ENCODE measurements at regions not wholly inside any gene's neighbourhood (a gene's known extent, or its start where the extent isn't known, plus 50 kb on each side); places are given as distances from the start of the nearest gene placed in this dataset.

DNA sequence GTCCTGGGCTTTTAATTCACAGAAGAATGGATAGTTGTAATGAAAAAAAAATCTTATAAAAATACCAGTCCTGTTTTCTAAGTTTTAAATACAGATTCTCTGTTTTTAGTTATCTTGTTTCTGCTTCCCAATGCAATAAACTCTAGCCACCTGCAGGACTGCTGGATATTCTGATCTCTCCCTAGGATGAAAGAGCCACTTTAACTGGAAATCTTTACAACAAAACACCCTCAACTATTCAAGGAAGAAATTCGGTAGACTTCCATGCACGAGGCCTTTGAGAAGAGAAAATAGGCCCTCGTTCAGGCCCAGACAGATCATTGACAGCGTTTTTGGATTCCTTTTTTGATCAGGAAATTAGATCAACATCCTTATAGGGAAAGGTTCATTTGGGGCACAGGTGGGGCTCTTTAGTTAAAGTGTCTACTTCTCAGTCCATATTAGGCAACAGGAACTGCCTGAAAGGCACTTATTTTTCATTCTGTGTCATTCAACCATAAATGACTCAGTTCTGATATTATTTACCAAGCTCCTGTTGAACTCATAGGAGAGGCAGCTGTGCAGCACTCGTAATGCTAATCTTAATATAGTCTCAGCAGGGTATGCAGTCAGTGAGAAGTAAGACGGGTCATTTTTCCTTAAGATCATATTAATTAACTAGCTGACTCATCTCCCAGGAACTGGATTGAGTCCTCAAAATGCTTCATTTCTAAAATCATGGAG is 71.1 kb upstream of the ERRFI1 start:
- peak overlapping the region; percentile 100 for H3K27ac ChIP-seq (ENCODE audit: poor library complexity, severe bottlenecking)
- ATAC-seq (ENCODE audit: low read depth) (peak; percentile 95), DNase-seq (ENCODE audit: low spot score) (peak; percentile 72)
- no peaks in the 10 kb centered on the region for H3K9me3 ChIP-seq (ENCODE audit: severe bottlenecking)
- peaks cover 38% of the 10 kb centered on the region for H3K4me1 ChIP-seq (ENCODE audit: insufficient read depth, poor library complexity, severe bottlenecking)
- no peak overlapping the region for H3K4me3 ChIP-seq (ENCODE audit: severe bottlenecking)
- H3K27me3 ChIP-seq (ENCODE audit: insufficient read depth, poor library complexity, severe bottlenecking), result no peaks in the 10 kb centered on the region
- no peaks in the 10 kb centered on the region for H3K36me3 ChIP-seq (ENCODE audit: low read depth)
- TF ChIP-seq CTCF (IDR thresholded peaks at IDR 0.05; ENCODE audit: poor library complexity, severe bottlenecking), result no peak

DNA sequence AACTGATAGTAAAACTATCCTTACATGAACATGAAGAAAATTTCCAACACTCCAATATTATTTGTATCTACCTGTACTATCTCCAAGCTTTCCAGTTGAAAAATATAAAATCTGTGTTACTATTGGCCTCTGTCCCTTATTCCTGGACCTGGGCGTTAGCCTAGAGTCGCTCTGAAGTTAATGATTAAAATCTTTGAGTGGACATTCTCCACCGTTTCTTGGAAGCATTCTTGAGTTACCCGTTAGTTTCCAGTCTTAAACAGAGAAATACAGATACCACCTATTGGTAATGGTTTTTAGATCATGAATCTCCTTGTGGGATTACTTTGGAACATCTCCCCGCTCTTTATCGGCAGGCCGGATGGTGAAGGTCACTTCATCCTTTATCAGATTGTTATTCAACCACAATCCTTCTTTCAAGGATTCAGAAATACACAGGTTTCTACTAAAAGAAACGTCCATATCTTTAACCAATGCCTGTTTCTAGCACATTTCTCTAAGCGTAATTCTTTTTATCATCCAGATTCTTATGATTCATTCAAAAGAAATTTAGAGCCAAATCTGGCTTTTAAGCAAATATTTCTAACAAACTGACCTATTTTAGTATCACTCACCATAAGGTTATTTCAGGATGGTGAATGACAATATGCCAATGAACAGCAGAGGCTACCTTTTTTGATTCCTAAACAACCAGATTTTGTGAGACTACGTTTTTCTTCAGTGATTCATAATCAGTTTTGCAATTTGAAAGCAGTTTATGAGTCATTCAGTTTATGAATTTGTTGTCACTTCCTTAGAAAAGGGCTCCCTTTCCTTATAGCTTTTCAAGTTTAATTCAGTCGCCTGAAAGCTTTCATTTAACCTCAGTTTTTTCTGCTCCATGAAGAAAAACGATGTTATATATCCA is 70.2 kb upstream of the ERRFI1 start:
- ATAC-seq (ENCODE audit: low read depth) (peak; percentile 50), DNase-seq (ENCODE audit: low spot score) (no peak)
- Histone ChIP-seq H3K9me3 (ENCODE audit: severe bottlenecking) (no peaks in the 10 kb centered on the region), H3K27ac (ENCODE audit: poor library complexity, severe bottlenecking) (peak overlapping the region; percentile 100), H3K4me3 (ENCODE audit: severe bottlenecking) (no peak overlapping the region), H3K36me3 (ENCODE audit: low read depth) (no peaks in the 10 kb centered on the region), H3K27me3 (ENCODE audit: insufficient read depth, poor library complexity, severe bottlenecking) (no peaks in the 10 kb centered on the region), H3K4me1 (ENCODE audit: insufficient read depth, poor library complexity, severe bottlenecking) (peaks cover 40% of the 10 kb centered on the region)
- TF ChIP-seq CTCF (IDR thresholded peaks at IDR 0.05; ENCODE audit: poor library complexity, severe bottlenecking), result no peak

GRCh38 chr1:8095584-8095983 is 69.5 kb upstream of the ERRFI1 start:
- Histone ChIP-seq H3K27ac (ENCODE audit: poor library complexity, severe bottlenecking) (peak overlapping the region; percentile 100), H3K4me1 (ENCODE audit: insufficient read depth, poor library complexity, severe bottlenecking) (peaks cover 48% of the 10 kb centered on the region), H3K9me3 (ENCODE audit: severe bottlenecking) (no peaks in the 10 kb centered on the region), H3K36me3 (ENCODE audit: low read depth) (no peaks in the 10 kb centered on the region), H3K4me3 (ENCODE audit: severe bottlenecking) (no peak overlapping the region), H3K27me3 (ENCODE audit: insufficient read depth, poor library complexity, severe bottlenecking) (no peaks in the 10 kb centered on the region)
- no peak for DNase-seq (ENCODE audit: low spot score)
- no peak for ATAC-seq (ENCODE audit: low read depth)
- no peak for TF ChIP-seq CTCF (IDR thresholded peaks at IDR 0.05; ENCODE audit: poor library complexity, severe bottlenecking)

GRCh38 chr1:8094481-8095241 is 68.6 kb upstream of the ERRFI1 start:
- Histone ChIP-seq H3K27ac (ENCODE audit: poor library complexity, severe bottlenecking) (peak overlapping the region; percentile 100), H3K36me3 (ENCODE audit: low read depth) (no peaks in the 10 kb centered on the region), H3K27me3 (ENCODE audit: insufficient read depth, poor library complexity, severe bottlenecking) (no peaks in the 10 kb centered on the region), H3K4me1 (ENCODE audit: insufficient read depth, poor library complexity, severe bottlenecking) (peaks cover 57% of the 10 kb centered on the region), H3K9me3 (ENCODE audit: severe bottlenecking) (no peaks in the 10 kb centered on the region), H3K4me3 (ENCODE audit: severe bottlenecking) (no peak overlapping the region)
- ATAC-seq (ENCODE audit: low read depth), result no peak
- DNase-seq (ENCODE audit: low spot score), result no peak
- TF ChIP-seq CTCF (IDR thresholded peaks at IDR 0.05; ENCODE audit: poor library complexity, severe bottlenecking), result no peak

Measured in RWPE2 (cell line).